Panc1 (cell line): ENCODE measurements at regions not wholly inside any gene's neighbourhood (a gene's known extent, or its start where the extent isn't known, plus 50 kb on each side); places are given as distances from the start of the nearest gene placed in this dataset.

ENCODE experiments used
- ATAC-seq: fragments of 200-7000 bp; cut with Tn5 transposase; 2 replicates; pipeline ENCODE4 v1.9.1; 2020; ENCODE audit warnings: mild to moderate bottlenecking, moderate library complexity
- BruUV-seq: library from RNA; stranded (reverse); fragments of 400-500 nt; replicated peaks from 2 replicates; lab custom pipeline; 2021; lab: Mats Ljungman, UMichigan
- CTCF ChIA-PET: fragments of 300-600 bp; sonication (Branson Sonifier 250); formaldehyde crosslinking; loops from one replicate; lab custom pipeline; 2022; ENCODE audit warnings: antibody characterized with exemption; lab: Charles Lee
- POLR2A ChIA-PET: fragments of 300-600 bp; sonication (Branson Sonifier 250); formaldehyde crosslinking; loops from one replicate; lab custom pipeline; 2022; ENCODE audit warnings: antibody characterized with exemption; lab: Charles Lee
- DNase-seq: peaks from one replicate; pipeline ENCODE4 v3.0.0-alpha.2; 2010; ENCODE audit warnings: low read depth, low spot score
- H3K27ac ChIP-seq: 2 replicates; pipeline ENCODE4 v1.5.1; 2011; ENCODE audit warnings: mild to moderate bottlenecking, low read length, inconsistent platforms
- H3K27me3 ChIP-seq: fragments of 200-500 bp; sonication (Bioruptor generic); 2 replicates; pipeline ENCODE4 v1.6.0; 2014; ENCODE audit warnings: low read length, inconsistent platforms; ENCODE audit not compliant: control insufficient read depth, insufficient read depth
- H3K36me3 ChIP-seq: fragments of 200-500 bp; sonication (Bioruptor generic); 2 replicates; pipeline ENCODE4 v1.5.1; 2014; ENCODE audit warnings: inconsistent platforms, mild to moderate bottlenecking, low read length, moderate library complexity; ENCODE audit not compliant: control insufficient read depth, insufficient read depth
- H3K4me1 ChIP-seq: 2 replicates; pipeline ENCODE4 v1.5.1; 2011; ENCODE audit warnings: inconsistent platforms, mild to moderate bottlenecking, low read length, moderate library complexity; ENCODE audit not compliant: control insufficient read depth, insufficient read depth
- H3K4me3 ChIP-seq, 2 experiments: 2 replicates each; pipeline ENCODE4 v1.5.1; 2011 to 2012; ENCODE audit warnings: low read depth in 2 of 2, low read length in 2 of 2, mild to moderate bottlenecking in 2 of 2, inconsistent platforms in 1 of 2, moderate library complexity in 1 of 2
- H3K9me3 ChIP-seq: fragments of 200-500 bp; sonication (Bioruptor generic); 2 replicates; pipeline ENCODE4 v1.5.1; 2014; ENCODE audit warnings: low read depth, mild to moderate bottlenecking, inconsistent platforms, low read length, moderate library complexity; ENCODE audit not compliant: control insufficient read depth, insufficient read depth
- POLR2AphosphoS5 ChIP-seq: IDR thresholded peaks from 2 replicates; pipeline ENCODE4 v1.6.1; 2012; ENCODE audit warnings: mild to moderate bottlenecking, low read depth, low read length, moderate library complexity
- SIN3A ChIP-seq: IDR thresholded peaks from 2 replicates; pipeline ENCODE4 v1.6.1; 2012; ENCODE audit warnings: low read depth, mild to moderate bottlenecking, low read length, moderate library complexity, borderline replicate concordance; ENCODE audit not compliant: insufficient read depth
- TCF7L2 ChIP-seq: IDR thresholded peaks from 2 replicates; pipeline ENCODE4 v1.6.1; 2011; ENCODE audit warnings: mild to moderate bottlenecking, low read depth, low read length, inconsistent platforms
- in situ Hi-C: cut with HindIII; loops from 2 replicates; pipeline ENCODE4 v1.10.0; 2016; ENCODE audit warnings: low sequenced_read_pairs, low pct_unique_long_range_greater_than_20kb
- intact Hi-C: fragments of 100-400 bp; cut with micrococcal nuclease; formaldehyde crosslinking; loops from one replicate; pipeline ENCODE4 v1.10.0; 2022; ENCODE audit not compliant: unreplicated experiment
- TF ChIP-seq, protein P1 (sequence below): fragments of 450-650 bp; IDR thresholded peaks from 2 replicates; pipeline ENCODE4 v1.5.1; 2017; ENCODE audit warnings: mild to moderate bottlenecking
- TF ChIP-seq, protein P2 (sequence below), 2 experiments: IDR thresholded peaks; 2 replicates each; pipeline ENCODE4 v1.6.1; 2011 to 2012; ENCODE audit warnings: low read depth in 2 of 2, control low read depth in 1 of 2, low read length in 1 of 2, mild to moderate bottlenecking in 1 of 2, moderate library complexity in 1 of 2; ENCODE audit not compliant: insufficient read depth in 1 of 2

- in situ Hi-C loops (no loop called here), intact Hi-C loops (no loop called here)
- no peak overlapping the region for H3K27ac ChIP-seq
- H3K4me1 ChIP-seq: no peaks in the 10 kb centered on the region
- DNase-seq: no peak
- TF ChIP-seq, protein P1, sequence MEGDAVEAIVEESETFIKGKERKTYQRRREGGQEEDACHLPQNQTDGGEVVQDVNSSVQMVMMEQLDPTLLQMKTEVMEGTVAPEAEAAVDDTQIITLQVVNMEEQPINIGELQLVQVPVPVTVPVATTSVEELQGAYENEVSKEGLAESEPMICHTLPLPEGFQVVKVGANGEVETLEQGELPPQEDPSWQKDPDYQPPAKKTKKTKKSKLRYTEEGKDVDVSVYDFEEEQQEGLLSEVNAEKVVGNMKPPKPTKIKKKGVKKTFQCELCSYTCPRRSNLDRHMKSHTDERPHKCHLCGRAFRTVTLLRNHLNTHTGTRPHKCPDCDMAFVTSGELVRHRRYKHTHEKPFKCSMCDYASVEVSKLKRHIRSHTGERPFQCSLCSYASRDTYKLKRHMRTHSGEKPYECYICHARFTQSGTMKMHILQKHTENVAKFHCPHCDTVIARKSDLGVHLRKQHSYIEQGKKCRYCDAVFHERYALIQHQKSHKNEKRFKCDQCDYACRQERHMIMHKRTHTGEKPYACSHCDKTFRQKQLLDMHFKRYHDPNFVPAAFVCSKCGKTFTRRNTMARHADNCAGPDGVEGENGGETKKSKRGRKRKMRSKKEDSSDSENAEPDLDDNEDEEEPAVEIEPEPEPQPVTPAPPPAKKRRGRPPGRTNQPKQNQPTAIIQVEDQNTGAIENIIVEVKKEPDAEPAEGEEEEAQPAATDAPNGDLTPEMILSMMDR: no peak
- no peak for TF ChIP-seq POLR2AphosphoS5
- TF ChIP-seq, protein P2, sequence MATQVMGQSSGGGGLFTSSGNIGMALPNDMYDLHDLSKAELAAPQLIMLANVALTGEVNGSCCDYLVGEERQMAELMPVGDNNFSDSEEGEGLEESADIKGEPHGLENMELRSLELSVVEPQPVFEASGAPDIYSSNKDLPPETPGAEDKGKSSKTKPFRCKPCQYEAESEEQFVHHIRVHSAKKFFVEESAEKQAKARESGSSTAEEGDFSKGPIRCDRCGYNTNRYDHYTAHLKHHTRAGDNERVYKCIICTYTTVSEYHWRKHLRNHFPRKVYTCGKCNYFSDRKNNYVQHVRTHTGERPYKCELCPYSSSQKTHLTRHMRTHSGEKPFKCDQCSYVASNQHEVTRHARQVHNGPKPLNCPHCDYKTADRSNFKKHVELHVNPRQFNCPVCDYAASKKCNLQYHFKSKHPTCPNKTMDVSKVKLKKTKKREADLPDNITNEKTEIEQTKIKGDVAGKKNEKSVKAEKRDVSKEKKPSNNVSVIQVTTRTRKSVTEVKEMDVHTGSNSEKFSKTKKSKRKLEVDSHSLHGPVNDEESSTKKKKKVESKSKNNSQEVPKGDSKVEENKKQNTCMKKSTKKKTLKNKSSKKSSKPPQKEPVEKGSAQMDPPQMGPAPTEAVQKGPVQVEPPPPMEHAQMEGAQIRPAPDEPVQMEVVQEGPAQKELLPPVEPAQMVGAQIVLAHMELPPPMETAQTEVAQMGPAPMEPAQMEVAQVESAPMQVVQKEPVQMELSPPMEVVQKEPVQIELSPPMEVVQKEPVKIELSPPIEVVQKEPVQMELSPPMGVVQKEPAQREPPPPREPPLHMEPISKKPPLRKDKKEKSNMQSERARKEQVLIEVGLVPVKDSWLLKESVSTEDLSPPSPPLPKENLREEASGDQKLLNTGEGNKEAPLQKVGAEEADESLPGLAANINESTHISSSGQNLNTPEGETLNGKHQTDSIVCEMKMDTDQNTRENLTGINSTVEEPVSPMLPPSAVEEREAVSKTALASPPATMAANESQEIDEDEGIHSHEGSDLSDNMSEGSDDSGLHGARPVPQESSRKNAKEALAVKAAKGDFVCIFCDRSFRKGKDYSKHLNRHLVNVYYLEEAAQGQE (IDR thresholded peaks at IDR 0.05; ENCODE audit: insufficient read depth in 1 of 2, low read depth in 2 of 2, low read length in 1 of 2): no peak
- TF ChIP-seq SIN3A: no peak
- TF ChIP-seq TCF7L2: no peak
- BruUV-seq: no TSS peak
- H3K27me3 ChIP-seq: no peaks in the 10 kb centered on the region
- ChIA-PET CTCF (no interaction called here), POLR2A (no interaction called here)
- H3K4me3 ChIP-seq: no peak overlapping the region
- no peaks in the 10 kb centered on the region for H3K9me3 ChIP-seq
- H3K36me3 ChIP-seq: no peaks in the 10 kb centered on the region
- no peak for ATAC-seq
These were observed 341.2 kb upstream of the MGAT4C start for GRCh38 chr12:86597431-86597830.

- BruUV-seq: no TSS peak
- CTCF ChIA-PET: no interaction called here
- ATAC-seq: no peak
- TF ChIP-seq, protein P1: no peak
- TF ChIP-seq, protein P2 (IDR thresholded peaks at IDR 0.05; ENCODE audit: insufficient read depth in 1 of 2, low read depth in 2 of 2, low read length in 1 of 2): no peak
- no peak for TF ChIP-seq TCF7L2
- Histone ChIP-seq H3K4me1 (no peaks in the 10 kb centered on the region), H3K4me3 (no peak overlapping the region), H3K36me3 (no peaks in the 10 kb centered on the region), H3K9me3 (no peaks in the 10 kb centered on the region), H3K27me3 (no peaks in the 10 kb centered on the region), H3K27ac (no peak overlapping the region)
- no peak for DNase-seq
- POLR2A ChIA-PET: no interaction called here
- in situ Hi-C loops (no loop called here), intact Hi-C loops (no loop called here)
These were observed 334.1 kb upstream of the MGAT4C start for GRCh38 chr12:86590296-86590695.
